Testis (tissue), 2 donors: ENCODE measurements at regions not wholly inside any gene's neighbourhood (a gene's known extent, or its start where the extent isn't known, plus 50 kb on each side); places are given as distances from the start of the nearest gene placed in this dataset.

Experiments
- POLR2A ChIP-seq: fragments of 450-650 bp; IDR thresholded peaks from one replicate; pipeline ENCODE4 v1.6.1; 2017; ENCODE audit warnings: antibody characterized with exemption, mild to moderate bottlenecking, moderate library complexity
- TF ChIP-seq, protein P1 (sequence below), 3 experiments: fragments of 450-650 bp in 2 of 3; fragments of 200-600 bp in 1 of 3; sonication (generic) in 1 of 3; IDR thresholded peaks; one replicate each; pipeline ENCODE4 v1.5.1; 2016 to 2019; ENCODE audit warnings: antibody characterized with exemption in 3 of 3, mild to moderate bottlenecking in 2 of 3, moderate library complexity in 1 of 3

- TF ChIP-seq, protein P1, sequence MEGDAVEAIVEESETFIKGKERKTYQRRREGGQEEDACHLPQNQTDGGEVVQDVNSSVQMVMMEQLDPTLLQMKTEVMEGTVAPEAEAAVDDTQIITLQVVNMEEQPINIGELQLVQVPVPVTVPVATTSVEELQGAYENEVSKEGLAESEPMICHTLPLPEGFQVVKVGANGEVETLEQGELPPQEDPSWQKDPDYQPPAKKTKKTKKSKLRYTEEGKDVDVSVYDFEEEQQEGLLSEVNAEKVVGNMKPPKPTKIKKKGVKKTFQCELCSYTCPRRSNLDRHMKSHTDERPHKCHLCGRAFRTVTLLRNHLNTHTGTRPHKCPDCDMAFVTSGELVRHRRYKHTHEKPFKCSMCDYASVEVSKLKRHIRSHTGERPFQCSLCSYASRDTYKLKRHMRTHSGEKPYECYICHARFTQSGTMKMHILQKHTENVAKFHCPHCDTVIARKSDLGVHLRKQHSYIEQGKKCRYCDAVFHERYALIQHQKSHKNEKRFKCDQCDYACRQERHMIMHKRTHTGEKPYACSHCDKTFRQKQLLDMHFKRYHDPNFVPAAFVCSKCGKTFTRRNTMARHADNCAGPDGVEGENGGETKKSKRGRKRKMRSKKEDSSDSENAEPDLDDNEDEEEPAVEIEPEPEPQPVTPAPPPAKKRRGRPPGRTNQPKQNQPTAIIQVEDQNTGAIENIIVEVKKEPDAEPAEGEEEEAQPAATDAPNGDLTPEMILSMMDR (IDR thresholded peaks at IDR 0.05) = no peak
- no peak for TF ChIP-seq POLR2A
Measured at GRCh38 chrX:42934020-42934726, 156.2 kb upstream of the PPP1R2C start.
